ENCODE measurements at regions not wholly inside any gene's neighbourhood (a gene's known extent, or its start where the extent isn't known, plus 50 kb on each side); places are given as distances from the start of the nearest gene placed in this dataset.

GRCh38 chr18:33957707-33958106, 267.0 kb downstream of the NOL4 start:
- TF ChIP-seq, protein P1, sequence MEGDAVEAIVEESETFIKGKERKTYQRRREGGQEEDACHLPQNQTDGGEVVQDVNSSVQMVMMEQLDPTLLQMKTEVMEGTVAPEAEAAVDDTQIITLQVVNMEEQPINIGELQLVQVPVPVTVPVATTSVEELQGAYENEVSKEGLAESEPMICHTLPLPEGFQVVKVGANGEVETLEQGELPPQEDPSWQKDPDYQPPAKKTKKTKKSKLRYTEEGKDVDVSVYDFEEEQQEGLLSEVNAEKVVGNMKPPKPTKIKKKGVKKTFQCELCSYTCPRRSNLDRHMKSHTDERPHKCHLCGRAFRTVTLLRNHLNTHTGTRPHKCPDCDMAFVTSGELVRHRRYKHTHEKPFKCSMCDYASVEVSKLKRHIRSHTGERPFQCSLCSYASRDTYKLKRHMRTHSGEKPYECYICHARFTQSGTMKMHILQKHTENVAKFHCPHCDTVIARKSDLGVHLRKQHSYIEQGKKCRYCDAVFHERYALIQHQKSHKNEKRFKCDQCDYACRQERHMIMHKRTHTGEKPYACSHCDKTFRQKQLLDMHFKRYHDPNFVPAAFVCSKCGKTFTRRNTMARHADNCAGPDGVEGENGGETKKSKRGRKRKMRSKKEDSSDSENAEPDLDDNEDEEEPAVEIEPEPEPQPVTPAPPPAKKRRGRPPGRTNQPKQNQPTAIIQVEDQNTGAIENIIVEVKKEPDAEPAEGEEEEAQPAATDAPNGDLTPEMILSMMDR (conservative IDR thresholded peaks at IDR 0.05) = no peak
- no peak for TF ChIP-seq EZH2 (IDR thresholded peaks at IDR 0.05; ENCODE audit: low read depth)

Measured in PC-9 (cell line).